ENCODE measurements at regions not wholly inside any gene's neighbourhood (a gene's known extent, or its start where the extent isn't known, plus 50 kb on each side); places are given as distances from the start of the nearest gene placed in this dataset.
"Not testable (repeated sequence)": the region's sequence is repeated elsewhere in the genome, so short reads cannot be mapped to it uniquely, and the experiment has no call there.

DNA sequence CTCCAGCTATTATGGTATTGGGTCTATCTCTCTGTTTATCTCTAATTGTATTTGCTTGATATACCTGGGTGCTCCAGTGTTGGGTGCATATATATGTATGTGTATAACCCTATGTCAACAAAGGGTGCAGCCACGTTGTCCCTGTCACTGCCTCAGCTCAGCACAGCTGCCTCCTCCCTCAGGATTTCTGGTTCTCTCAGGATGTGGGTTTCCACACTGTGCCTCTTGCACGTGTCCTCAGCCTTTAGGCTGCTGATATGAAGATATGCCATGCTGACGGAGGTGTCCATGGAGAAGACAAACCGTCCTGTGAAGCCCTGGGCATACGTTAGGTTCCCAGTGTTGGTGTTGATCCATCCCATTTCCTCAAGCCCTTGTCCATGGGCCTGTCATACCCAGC is 791.2 kb downstream of the TMEM121 start:
- Histone ChIP-seq H3K4me3 (ENCODE audit: low read depth in 1 of 2, low read length in 2 of 2) (no peak overlapping the region), H3K4me1 (ENCODE audit: control insufficient read depth in 1 of 2, insufficient read depth in 2 of 2, low read length in 2 of 2) (no peaks in the 10 kb centered on the region), H3K27ac (ENCODE audit: low read length) (no peak overlapping the region), H3K27me3 (ENCODE audit: low read depth, low read length) (no peaks in the 10 kb centered on the region), H3K36me3 (ENCODE audit: control insufficient read depth in 1 of 2, insufficient read depth in 2 of 2, low read length in 2 of 2) (no peaks in the 10 kb centered on the region), H3K9me3 (ENCODE audit: control insufficient read depth in 1 of 2, low read length in 2 of 2) (no peaks in the 10 kb centered on the region)

DNA sequence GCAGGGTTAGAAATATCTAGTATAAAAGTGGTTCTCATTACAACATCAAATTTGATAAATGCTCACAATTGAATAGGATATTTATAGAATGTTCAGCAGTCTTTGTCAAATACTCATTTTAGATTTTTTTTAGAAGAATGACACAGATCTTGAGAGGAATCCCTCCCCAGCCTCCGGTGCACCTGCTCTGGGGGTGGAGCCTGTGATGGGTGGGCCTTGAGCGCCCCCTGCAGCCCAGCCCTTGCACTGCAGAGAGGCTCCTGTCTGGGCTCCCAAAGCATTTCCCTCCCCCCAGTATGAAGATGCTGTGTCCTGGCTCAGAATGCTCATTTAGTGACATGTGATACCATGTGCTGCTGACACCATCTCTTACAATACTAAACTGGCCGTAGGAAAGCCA is 792.3 kb downstream of the TMEM121 start:
- H3K4me1 ChIP-seq (ENCODE audit: control insufficient read depth in 1 of 2, insufficient read depth in 2 of 2, low read length in 2 of 2): no peaks in the 10 kb centered on the region
- no peak overlapping the region for H3K4me3 ChIP-seq (ENCODE audit: low read depth in 1 of 2, low read length in 2 of 2)
- H3K36me3 ChIP-seq (ENCODE audit: control insufficient read depth in 1 of 2, insufficient read depth in 2 of 2, low read length in 2 of 2): no peaks in the 10 kb centered on the region
- H3K27me3 ChIP-seq (ENCODE audit: low read depth, low read length): no peaks in the 10 kb centered on the region
- H3K27ac ChIP-seq (ENCODE audit: low read length): no peak overlapping the region
- no peaks in the 10 kb centered on the region for H3K9me3 ChIP-seq (ENCODE audit: control insufficient read depth in 1 of 2, low read length in 2 of 2)

DNA sequence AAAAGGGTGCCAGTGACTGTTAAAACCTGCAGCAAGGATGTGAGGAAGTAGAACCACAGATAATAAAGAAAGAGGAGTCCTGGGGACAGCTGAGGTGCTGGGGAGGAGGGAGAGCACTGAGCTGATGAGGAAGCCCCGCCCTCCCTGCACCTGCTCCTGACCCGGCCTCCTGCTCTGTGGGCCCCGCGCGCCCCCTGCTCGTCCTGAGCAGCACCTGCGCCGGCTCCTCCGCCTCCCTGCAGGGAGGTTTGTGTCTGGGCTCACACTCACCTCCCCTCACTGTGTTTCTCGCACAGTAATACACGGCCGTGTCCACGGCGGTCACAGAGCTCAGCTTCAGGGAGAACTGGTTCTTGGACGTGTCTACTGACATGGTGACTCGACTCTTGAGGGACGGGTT is 797.6 kb downstream of the TMEM121 start:
- not testable (repeated sequence) for H3K27ac ChIP-seq (ENCODE audit: low read length); H3K27me3 ChIP-seq (ENCODE audit: low read depth, low read length)

DNA sequence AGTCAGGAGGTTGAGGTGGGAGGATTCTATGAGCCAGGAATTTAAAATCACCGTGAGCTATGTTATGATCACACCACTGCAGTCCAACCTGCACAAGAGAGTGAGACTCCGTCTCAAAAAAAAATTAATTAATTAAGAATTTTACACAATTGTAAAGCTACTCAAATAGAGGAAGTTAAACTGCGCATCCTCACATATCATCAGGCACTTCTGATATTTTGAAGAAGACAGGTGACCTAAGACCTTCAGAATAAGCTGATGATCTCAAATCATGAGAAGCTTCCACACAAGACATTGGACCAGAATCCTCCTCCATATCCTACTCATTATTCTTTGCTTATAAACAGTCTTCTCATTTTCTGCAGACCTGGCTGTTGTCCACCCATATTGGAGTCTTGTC is 800.9 kb downstream of the TMEM121 start:
- Histone ChIP-seq H3K9me3 (ENCODE audit: control insufficient read depth in 1 of 2, low read length in 2 of 2) (no peaks in the 10 kb centered on the region), H3K36me3 (ENCODE audit: control insufficient read depth in 1 of 2, insufficient read depth in 2 of 2, low read length in 2 of 2) (no peaks in the 10 kb centered on the region), H3K4me3 (ENCODE audit: low read depth in 1 of 2, low read length in 2 of 2) (no peak overlapping the region), H3K27ac (ENCODE audit: low read length) (no peak overlapping the region), H3K4me1 (ENCODE audit: control insufficient read depth in 1 of 2, insufficient read depth in 2 of 2, low read length in 2 of 2) (no peaks in the 10 kb centered on the region), H3K27me3 (ENCODE audit: low read depth, low read length) (no peaks in the 10 kb centered on the region)

More for the DNA sequence above, 797.6 kb downstream of the TMEM121 start:
- H3K9me3 ChIP-seq (ENCODE audit: control insufficient read depth in 1 of 2, low read length in 2 of 2); H3K36me3 ChIP-seq (ENCODE audit: control insufficient read depth in 1 of 2, insufficient read depth in 2 of 2, low read length in 2 of 2); H3K4me3 ChIP-seq (ENCODE audit: low read depth in 1 of 2, low read length in 2 of 2); H3K4me1 ChIP-seq (ENCODE audit: control insufficient read depth in 1 of 2, insufficient read depth in 2 of 2, low read length in 2 of 2): not testable (repeated sequence)

DNA sequence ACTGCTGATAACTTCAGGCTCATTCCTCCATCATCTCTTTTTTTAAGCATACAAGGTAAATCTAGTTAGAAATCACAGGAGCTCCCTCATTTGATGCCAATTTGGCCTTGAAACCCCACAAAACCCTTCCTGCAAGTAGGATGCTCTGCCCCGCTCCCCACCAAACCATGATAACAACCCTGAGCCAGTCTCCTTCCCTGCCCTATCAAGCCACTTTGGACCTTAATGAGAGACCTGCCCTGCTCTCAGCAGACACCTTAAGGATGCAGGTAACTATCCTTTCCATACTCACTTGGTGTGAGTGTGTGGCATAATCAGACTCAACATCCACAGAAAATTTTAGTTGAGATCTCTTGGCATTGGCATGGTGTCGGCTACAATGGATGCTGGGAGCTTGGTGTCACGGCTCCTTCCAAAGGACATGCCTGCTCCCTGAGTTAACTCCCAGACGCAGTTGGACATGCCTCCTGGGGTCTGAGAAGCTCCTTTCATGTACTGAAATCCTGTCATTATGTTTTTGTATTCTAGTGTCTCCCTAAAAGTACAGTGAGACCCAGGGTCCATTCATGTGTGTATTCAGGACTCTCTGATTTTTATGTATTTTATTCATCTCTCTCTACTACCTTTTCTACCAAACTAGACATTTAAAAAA is 801.4 kb downstream of the TMEM121 start:
- not testable (repeated sequence) for H3K9me3 ChIP-seq (ENCODE audit: control insufficient read depth in 1 of 2, low read length in 2 of 2); H3K27me3 ChIP-seq (ENCODE audit: low read depth, low read length); H3K36me3 ChIP-seq (ENCODE audit: control insufficient read depth in 1 of 2, insufficient read depth in 2 of 2, low read length in 2 of 2); H3K27ac ChIP-seq (ENCODE audit: low read length); H3K4me1 ChIP-seq (ENCODE audit: control insufficient read depth in 1 of 2, insufficient read depth in 2 of 2, low read length in 2 of 2); H3K4me3 ChIP-seq (ENCODE audit: low read depth in 1 of 2, low read length in 2 of 2)

DNA sequence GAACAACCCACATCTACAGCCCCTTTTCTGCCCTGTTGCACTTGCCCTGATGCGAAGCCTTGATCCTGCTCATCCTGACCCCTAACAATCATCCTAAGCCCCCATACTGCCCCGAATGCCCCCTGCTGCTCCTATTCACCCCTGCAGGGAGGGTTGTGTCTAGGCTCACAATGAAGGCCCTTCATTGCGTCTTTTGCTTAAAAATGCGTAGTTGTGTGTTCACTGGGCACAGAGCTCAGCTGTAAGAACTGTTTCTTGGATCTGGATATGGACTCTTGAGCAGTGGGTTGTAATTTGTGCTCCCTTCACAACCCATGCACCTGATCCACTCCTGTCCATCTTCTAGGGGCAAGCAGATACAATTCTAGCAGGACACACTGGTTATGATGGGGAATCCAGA is 802.9 kb downstream of the TMEM121 start:
- not testable (repeated sequence) for H3K27ac ChIP-seq (ENCODE audit: low read length); H3K4me1 ChIP-seq (ENCODE audit: control insufficient read depth in 1 of 2, insufficient read depth in 2 of 2, low read length in 2 of 2); H3K4me3 ChIP-seq (ENCODE audit: low read depth in 1 of 2, low read length in 2 of 2); H3K27me3 ChIP-seq (ENCODE audit: low read depth, low read length); H3K36me3 ChIP-seq (ENCODE audit: control insufficient read depth in 1 of 2, insufficient read depth in 2 of 2, low read length in 2 of 2); H3K9me3 ChIP-seq (ENCODE audit: control insufficient read depth in 1 of 2, low read length in 2 of 2)

DNA sequence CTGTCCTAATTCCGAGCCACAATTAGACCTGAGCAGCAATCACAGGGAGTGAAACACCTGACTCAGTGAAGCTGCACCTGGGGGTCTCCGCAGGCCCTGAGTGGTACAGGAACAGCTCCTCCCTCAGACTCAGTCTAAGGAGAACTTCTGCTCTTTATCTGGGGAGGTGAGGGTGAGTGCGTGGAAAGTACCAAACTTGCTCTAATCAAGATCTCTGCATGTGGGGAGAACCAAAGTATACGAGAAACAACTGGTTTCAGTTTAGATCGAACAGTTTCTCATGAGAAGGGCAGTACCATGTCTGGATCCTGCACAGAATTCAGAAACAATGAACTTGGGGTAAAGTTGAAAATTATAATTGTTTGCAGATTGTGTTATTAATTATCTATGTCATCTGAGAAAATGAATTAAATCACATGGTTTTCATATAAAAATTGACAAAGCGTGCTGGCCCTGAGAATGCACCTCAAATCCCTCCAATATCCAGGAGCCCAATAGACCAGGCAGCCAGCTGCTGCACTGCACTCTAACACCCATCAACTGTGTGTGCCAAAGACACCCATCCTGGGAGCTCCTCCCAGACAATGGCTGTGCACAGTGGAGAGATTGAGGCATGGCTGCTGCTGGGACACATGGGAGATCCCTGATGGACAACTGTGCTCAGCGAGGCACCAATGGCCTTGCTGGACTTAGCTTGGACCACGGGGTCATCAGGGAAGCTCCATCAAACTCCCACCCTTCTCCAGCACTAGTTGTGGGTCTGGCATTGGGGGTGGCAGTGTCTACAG is 803.8 kb downstream of the TMEM121 start:
- not testable (repeated sequence) for H3K27ac ChIP-seq (ENCODE audit: low read length); H3K4me3 ChIP-seq (ENCODE audit: low read depth in 1 of 2, low read length in 2 of 2); H3K9me3 ChIP-seq (ENCODE audit: control insufficient read depth in 1 of 2, low read length in 2 of 2); H3K27me3 ChIP-seq (ENCODE audit: low read depth, low read length); H3K36me3 ChIP-seq (ENCODE audit: control insufficient read depth in 1 of 2, insufficient read depth in 2 of 2, low read length in 2 of 2); H3K4me1 ChIP-seq (ENCODE audit: control insufficient read depth in 1 of 2, insufficient read depth in 2 of 2, low read length in 2 of 2)

DNA sequence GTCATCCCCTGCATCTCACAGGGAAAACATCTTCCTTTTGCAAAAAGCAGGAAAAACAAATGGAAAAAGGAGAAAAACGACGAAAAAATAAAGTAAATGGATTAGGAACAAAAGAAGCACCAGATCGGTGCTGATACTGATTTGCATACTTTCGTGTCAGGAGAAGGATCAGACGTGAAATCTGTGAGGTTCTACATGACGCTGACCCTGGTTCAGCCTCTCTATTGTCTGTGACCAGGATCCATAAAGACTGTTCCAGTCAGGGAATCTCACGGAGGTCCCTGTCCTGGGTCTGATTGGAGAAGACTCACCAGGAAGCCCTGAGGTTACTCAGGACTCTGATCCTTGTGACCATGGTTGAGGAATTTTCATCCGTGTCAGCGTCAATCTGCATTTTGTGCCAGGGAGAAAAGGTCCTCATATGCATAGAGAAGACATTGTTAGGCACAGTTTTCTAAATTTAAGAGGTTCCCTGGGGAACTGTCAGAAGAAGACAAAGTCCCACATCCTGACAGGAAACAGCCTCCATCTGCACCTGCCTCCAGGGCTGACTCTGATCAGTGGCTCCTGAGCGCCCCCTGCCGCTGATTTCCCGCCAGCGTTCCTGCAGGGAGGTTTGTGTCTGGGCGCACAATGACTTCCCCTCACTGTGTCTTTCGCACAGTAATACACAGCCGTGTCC is 808.2 kb downstream of the TMEM121 start:
- H3K4me1 ChIP-seq (ENCODE audit: control insufficient read depth in 1 of 2, insufficient read depth in 2 of 2, low read length in 2 of 2); H3K27me3 ChIP-seq (ENCODE audit: low read depth, low read length); H3K27ac ChIP-seq (ENCODE audit: low read length); H3K4me3 ChIP-seq (ENCODE audit: low read depth in 1 of 2, low read length in 2 of 2); H3K36me3 ChIP-seq (ENCODE audit: control insufficient read depth in 1 of 2, insufficient read depth in 2 of 2, low read length in 2 of 2); H3K9me3 ChIP-seq (ENCODE audit: control insufficient read depth in 1 of 2, low read length in 2 of 2): not testable (repeated sequence)

DNA sequence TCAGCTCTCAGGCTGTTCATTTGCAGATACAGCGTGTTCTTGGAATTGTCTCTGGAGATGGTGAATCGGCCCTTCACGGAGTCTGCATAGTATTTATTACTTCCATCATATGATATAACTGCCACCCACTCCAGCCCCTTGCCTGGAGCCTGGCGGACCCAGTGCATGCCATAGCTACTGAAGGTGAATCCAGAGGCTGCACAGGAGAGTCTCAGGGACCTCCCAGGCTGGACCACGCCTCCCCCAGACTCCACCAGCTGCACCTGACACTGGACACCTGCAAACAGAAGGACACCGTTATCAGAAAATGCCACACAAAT is 808.7 kb downstream of the TMEM121 start:
- H3K4me3 ChIP-seq (ENCODE audit: low read depth in 1 of 2, low read length in 2 of 2); H3K27me3 ChIP-seq (ENCODE audit: low read depth, low read length); H3K36me3 ChIP-seq (ENCODE audit: control insufficient read depth in 1 of 2, insufficient read depth in 2 of 2, low read length in 2 of 2); H3K4me1 ChIP-seq (ENCODE audit: control insufficient read depth in 1 of 2, insufficient read depth in 2 of 2, low read length in 2 of 2); H3K9me3 ChIP-seq (ENCODE audit: control insufficient read depth in 1 of 2, low read length in 2 of 2); H3K27ac ChIP-seq (ENCODE audit: low read length): not testable (repeated sequence)

DNA sequence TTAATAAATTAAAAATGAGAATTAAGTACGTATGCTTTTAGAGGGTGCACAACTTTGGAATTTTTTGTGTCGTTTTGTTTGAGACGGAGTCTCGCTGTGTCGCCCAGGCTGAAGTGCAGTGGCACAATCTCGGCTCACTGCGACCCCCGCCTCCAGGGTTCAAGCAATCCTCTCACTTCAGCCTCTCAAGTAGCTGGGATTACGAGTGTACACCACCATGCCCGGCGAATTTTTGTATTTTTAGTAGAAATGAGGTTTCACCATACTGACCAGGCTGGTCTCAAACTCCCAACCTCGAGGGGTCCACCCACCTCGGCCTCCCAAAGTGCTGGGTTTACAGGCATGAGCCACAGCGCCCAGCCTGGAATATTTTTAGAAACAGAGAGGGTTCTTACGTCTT is 812.4 kb downstream of the TMEM121 start:
- not testable (repeated sequence) for H3K4me1 ChIP-seq (ENCODE audit: control insufficient read depth in 1 of 2, insufficient read depth in 2 of 2, low read length in 2 of 2); H3K4me3 ChIP-seq (ENCODE audit: low read depth in 1 of 2, low read length in 2 of 2); H3K36me3 ChIP-seq (ENCODE audit: control insufficient read depth in 1 of 2, insufficient read depth in 2 of 2, low read length in 2 of 2); H3K27ac ChIP-seq (ENCODE audit: low read length); H3K27me3 ChIP-seq (ENCODE audit: low read depth, low read length); H3K9me3 ChIP-seq (ENCODE audit: control insufficient read depth in 1 of 2, low read length in 2 of 2)

DNA sequence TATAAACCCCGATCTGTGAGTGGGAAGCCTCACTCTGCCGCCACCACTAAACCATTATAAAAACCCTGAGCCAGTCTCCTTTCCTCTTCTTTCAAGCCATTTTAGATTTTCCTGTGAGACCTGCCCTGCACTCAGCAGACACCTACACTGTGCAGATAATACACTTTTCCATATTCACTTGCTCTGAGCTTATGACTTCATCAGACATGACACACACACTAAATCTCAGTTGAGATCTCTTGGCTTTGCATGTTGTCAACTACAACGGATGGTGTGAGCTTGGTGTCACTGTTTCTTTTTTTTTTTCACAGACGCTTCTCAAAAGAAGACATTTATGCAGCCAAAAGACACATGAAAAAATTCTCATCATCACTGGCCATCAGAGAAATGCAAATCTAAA is 814.3 kb downstream of the TMEM121 start:
- H3K4me1 ChIP-seq (ENCODE audit: control insufficient read depth in 1 of 2, insufficient read depth in 2 of 2, low read length in 2 of 2); H3K9me3 ChIP-seq (ENCODE audit: control insufficient read depth in 1 of 2, low read length in 2 of 2): not testable (repeated sequence)

DNA sequence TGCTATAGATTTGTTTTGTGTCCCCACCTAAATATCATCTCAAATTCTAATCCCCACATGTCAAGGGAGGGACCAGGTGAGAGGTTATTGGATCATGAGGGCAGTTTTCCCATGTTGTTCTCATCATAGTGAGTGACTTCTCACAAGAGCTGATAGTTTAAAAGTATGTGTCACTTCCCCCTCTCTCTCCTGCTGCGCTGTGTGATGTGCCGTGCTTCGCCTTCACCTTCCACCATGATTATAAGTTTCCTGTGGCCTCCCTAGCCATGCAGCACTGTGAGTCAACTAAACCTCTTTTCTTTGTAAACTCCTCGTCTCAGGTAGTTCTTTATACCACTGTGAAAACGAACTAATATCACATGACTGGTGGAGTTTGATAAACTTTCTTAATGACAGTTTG is 814.8 kb downstream of the TMEM121 start:
- H3K4me1 ChIP-seq (ENCODE audit: control insufficient read depth in 1 of 2, insufficient read depth in 2 of 2, low read length in 2 of 2); H3K4me3 ChIP-seq (ENCODE audit: low read depth in 1 of 2, low read length in 2 of 2); H3K9me3 ChIP-seq (ENCODE audit: control insufficient read depth in 1 of 2, low read length in 2 of 2); H3K27ac ChIP-seq (ENCODE audit: low read length); H3K27me3 ChIP-seq (ENCODE audit: low read depth, low read length); H3K36me3 ChIP-seq (ENCODE audit: control insufficient read depth in 1 of 2, insufficient read depth in 2 of 2, low read length in 2 of 2): not testable (repeated sequence)

More for the DNA sequence above, 814.3 kb downstream of the TMEM121 start:
- H3K27me3 ChIP-seq (ENCODE audit: low read depth, low read length); H3K27ac ChIP-seq (ENCODE audit: low read length); H3K4me3 ChIP-seq (ENCODE audit: low read depth in 1 of 2, low read length in 2 of 2); H3K36me3 ChIP-seq (ENCODE audit: control insufficient read depth in 1 of 2, insufficient read depth in 2 of 2, low read length in 2 of 2): not testable (repeated sequence)

All from muscle layer of duodenum (tissue), 2 donors.